Loucy (cell line): ENCODE measurements at regions not wholly inside any gene's neighbourhood (a gene's known extent, or its start where the extent isn't known, plus 50 kb on each side); places are given as distances from the start of the nearest gene placed in this dataset.

Experiments used
- H2AFZ ChIP-seq: fragments of 200-600 bp; sonication (generic); 2 replicates; pipeline ENCODE4 v1.6.0; 2016; ENCODE audit warnings: antibody characterized with exemption, mild to moderate bottlenecking, low read length, moderate library complexity
- H3F3A ChIP-seq: fragments of 200-600 bp; 2 replicates; pipeline ENCODE4 v1.6.0; 2016; ENCODE audit warnings: antibody characterized with exemption, low read depth, mild to moderate bottlenecking
- H3K27me3 ChIP-seq: fragments of 200-600 bp; sonication (generic); 2 replicates; pipeline ENCODE4 v1.6.1; 2014; ENCODE audit warnings: low read length, mild to moderate bottlenecking; ENCODE audit not compliant: insufficient read depth, poor library complexity, severe bottlenecking
- H3K36me3 ChIP-seq: fragments of 200-600 bp; sonication (generic); 2 replicates; pipeline ENCODE4 v1.6.1; 2016; ENCODE audit warnings: low read length; ENCODE audit not compliant: insufficient read depth
- H3K4me1 ChIP-seq: fragments of 200-600 bp; sonication (generic); 2 replicates; pipeline ENCODE4 v1.5.1; 2014; ENCODE audit warnings: low read length, mild to moderate bottlenecking; ENCODE audit not compliant: insufficient read depth, poor library complexity, severe bottlenecking
- H3K4me2 ChIP-seq: fragments of 200-600 bp; sonication (generic); 2 replicates; pipeline ENCODE4 v1.6.0; 2014; ENCODE audit warnings: antibody characterized with exemption, low read length, low read depth, mild to moderate bottlenecking; ENCODE audit not compliant: poor library complexity, severe bottlenecking
- H3K4me3 ChIP-seq: fragments of 200-600 bp; sonication (generic); 2 replicates; pipeline ENCODE4 v1.5.1; 2014; ENCODE audit warnings: low read length, mild to moderate bottlenecking, mixed read lengths; ENCODE audit not compliant: poor library complexity, severe bottlenecking
- H3K79me2 ChIP-seq: fragments of 200-600 bp; sonication (generic); 2 replicates; pipeline ENCODE4 v1.6.1; 2014; ENCODE audit warnings: low read length; ENCODE audit not compliant: insufficient read depth
- H3K9ac ChIP-seq: fragments of 200-600 bp; sonication (generic); 2 replicates; pipeline ENCODE4 v1.6.0; 2014; ENCODE audit warnings: mild to moderate bottlenecking, low read depth, low read length, moderate library complexity; ENCODE audit not compliant: poor library complexity, severe bottlenecking
- H3K9me2 ChIP-seq: fragments of 200-600 bp; sonication (generic); replicated peaks from 2 replicates; pipeline ENCODE4 v1.6.1; 2016; ENCODE audit warnings: low read depth, low read length, mixed read lengths
- H3K9me3 ChIP-seq: fragments of 200-600 bp; sonication (generic); 2 replicates; pipeline ENCODE4 v1.6.1; 2014; ENCODE audit warnings: mild to moderate bottlenecking, antibody characterized with exemption, low read length, low read depth; ENCODE audit not compliant: insufficient read depth
- H4K20me1 ChIP-seq: fragments of 200-600 bp; sonication (generic); 2 replicates; pipeline ENCODE4 v1.6.0; 2014; ENCODE audit warnings: antibody characterized with exemption, low read length, mild to moderate bottlenecking; ENCODE audit not compliant: insufficient read depth, poor library complexity, severe bottlenecking
- EZH2phosphoT487 ChIP-seq: fragments of 200-600 bp; IDR thresholded peaks from 2 replicates; pipeline ENCODE4 v1.6.1; 2018; ENCODE audit warnings: antibody characterized with exemption, mild to moderate bottlenecking, moderate library complexity, borderline replicate concordance
- TF ChIP-seq, protein P1 (sequence below): fragments of 200-600 bp; sonication (generic); conservative IDR thresholded peaks from 2 replicates; pipeline ENCODE4 v1.5.1; 2014; ENCODE audit warnings: mild to moderate bottlenecking, antibody characterized with exemption, low read length

DNA sequence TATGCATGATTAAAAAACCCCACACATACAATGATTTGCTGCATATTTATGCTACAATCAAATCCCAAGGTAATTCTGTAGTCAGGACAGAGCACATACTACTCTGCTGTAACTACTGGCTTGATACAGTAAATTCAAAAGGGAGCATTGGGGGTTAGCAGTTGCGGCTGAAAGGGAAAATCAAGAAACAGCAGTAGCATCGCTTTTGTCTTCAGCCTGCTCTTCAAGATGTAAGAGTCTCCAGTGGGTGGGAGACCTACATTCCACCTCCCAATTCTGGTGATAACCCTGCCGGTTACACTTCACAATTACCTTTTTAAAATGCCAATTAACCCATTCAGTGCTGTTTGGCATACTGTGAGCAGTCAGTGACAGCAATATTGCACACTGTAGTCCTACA lies 259.4 kb downstream of the NR2F2 start:
- Histone ChIP-seq H3K9me3 (no peaks in the 10 kb centered on the region), H3K79me2 (no peaks in the 10 kb centered on the region), H3F3A (no peaks in the 10 kb centered on the region), H3K27me3 (no peaks in the 10 kb centered on the region), H3K4me3 (no peak overlapping the region), H2AFZ (no peak overlapping the region), H4K20me1 (no peaks in the 10 kb centered on the region), H3K9me2 (no peaks in the 10 kb centered on the region), H3K36me3 (no peaks in the 10 kb centered on the region), H3K9ac (no peak overlapping the region), H3K4me2 (no peak overlapping the region), H3K4me1 (no peaks in the 10 kb centered on the region)
- TF ChIP-seq, protein P1, sequence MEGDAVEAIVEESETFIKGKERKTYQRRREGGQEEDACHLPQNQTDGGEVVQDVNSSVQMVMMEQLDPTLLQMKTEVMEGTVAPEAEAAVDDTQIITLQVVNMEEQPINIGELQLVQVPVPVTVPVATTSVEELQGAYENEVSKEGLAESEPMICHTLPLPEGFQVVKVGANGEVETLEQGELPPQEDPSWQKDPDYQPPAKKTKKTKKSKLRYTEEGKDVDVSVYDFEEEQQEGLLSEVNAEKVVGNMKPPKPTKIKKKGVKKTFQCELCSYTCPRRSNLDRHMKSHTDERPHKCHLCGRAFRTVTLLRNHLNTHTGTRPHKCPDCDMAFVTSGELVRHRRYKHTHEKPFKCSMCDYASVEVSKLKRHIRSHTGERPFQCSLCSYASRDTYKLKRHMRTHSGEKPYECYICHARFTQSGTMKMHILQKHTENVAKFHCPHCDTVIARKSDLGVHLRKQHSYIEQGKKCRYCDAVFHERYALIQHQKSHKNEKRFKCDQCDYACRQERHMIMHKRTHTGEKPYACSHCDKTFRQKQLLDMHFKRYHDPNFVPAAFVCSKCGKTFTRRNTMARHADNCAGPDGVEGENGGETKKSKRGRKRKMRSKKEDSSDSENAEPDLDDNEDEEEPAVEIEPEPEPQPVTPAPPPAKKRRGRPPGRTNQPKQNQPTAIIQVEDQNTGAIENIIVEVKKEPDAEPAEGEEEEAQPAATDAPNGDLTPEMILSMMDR: no peak
- no peak for TF ChIP-seq EZH2phosphoT487

DNA sequence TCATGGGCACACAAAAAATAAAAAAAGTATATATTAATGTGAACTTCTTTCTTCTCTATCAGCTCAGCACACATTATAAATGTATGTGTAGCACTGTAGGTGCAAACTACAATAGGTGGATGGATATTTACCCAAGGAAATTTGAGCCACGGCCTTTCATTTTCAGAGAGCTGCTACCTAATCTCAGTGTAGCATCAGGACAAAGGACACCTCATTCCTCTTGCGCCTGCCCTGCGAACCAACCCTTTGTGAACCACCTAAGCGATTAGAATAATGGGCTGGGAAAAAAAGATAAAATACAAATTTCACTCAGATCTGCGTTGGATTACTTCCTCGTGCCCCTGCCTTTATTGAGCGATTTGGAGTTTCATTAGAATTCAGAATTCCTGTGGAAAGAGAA lies 263.2 kb downstream of the NR2F2 start:
- Histone ChIP-seq H3K4me2 (no peak overlapping the region), H3K36me3 (no peaks in the 10 kb centered on the region), H3K79me2 (no peaks in the 10 kb centered on the region), H3K9me3 (no peaks in the 10 kb centered on the region), H4K20me1 (no peaks in the 10 kb centered on the region), H3K9ac (no peak overlapping the region), H3K27me3 (no peaks in the 10 kb centered on the region), H2AFZ (no peak overlapping the region), H3K4me3 (no peak overlapping the region), H3K9me2 (no peaks in the 10 kb centered on the region), H3F3A (no peaks in the 10 kb centered on the region), H3K4me1 (no peaks in the 10 kb centered on the region)
- TF ChIP-seq, protein P1: no peak
- no peak for TF ChIP-seq EZH2phosphoT487

DNA sequence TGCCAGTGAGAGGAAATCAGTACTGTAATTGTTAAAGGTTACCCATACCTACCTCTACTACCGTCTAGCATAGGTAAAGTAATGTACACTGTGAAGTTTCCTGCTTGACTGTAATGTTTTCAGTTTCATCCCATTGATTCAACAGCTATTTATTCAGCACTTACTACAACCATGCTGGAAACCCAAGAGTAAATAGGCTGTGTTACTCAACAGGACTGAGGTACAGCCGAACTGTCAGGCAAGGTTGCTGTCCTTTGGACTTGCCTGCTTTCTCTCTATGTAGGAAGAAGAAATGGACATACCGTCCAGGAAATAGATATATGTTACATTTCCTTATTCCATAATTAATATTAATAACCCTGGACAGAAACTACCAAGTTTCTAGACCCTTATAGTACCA lies 265.5 kb downstream of the NR2F2 start:
- Histone ChIP-seq H3K79me2 (no peaks in the 10 kb centered on the region), H4K20me1 (no peaks in the 10 kb centered on the region), H2AFZ (no peak overlapping the region), H3K9ac (no peak overlapping the region), H3F3A (no peaks in the 10 kb centered on the region), H3K9me3 (no peaks in the 10 kb centered on the region), H3K4me1 (no peaks in the 10 kb centered on the region), H3K4me2 (no peak overlapping the region), H3K27me3 (no peaks in the 10 kb centered on the region), H3K9me2 (no peaks in the 10 kb centered on the region), H3K36me3 (no peaks in the 10 kb centered on the region), H3K4me3 (no peak overlapping the region)
- no peak for TF ChIP-seq EZH2phosphoT487
- TF ChIP-seq, protein P1: no peak
